ENCODE measurements at regions not wholly inside any gene's neighbourhood (a gene's known extent, or its start where the extent isn't known, plus 50 kb on each side); places are given as distances from the start of the nearest gene placed in this dataset.
A peak's percentile ranks its signal among the peaks of the same experiment; 100 is the strongest.
"Not testable (repeated sequence)": the region's sequence is repeated elsewhere in the genome, so short reads cannot be mapped to it uniquely, and the experiment has no call there.

GRCh38 chr9:90515510-90515909 lies 127.1 kb downstream of the DIRAS2 start:
- ATAC-seq (no peak), DNase-seq (no peak)
- H3K9me3 ChIP-seq, result no peaks in the 10 kb centered on the region
- intact Hi-C loops (cut with DNase I), result no loop called here
- no peak overlapping the region for H3K27ac ChIP-seq
- H3K36me3 ChIP-seq, result no peaks in the 10 kb centered on the region
- H3K4me1 ChIP-seq, result no peaks in the 10 kb centered on the region
- H3K4me3 ChIP-seq, result no peak overlapping the region
- no peak for TF ChIP-seq CTCF (IDR thresholded peaks at IDR 0.05)
- H3K27me3 ChIP-seq (ENCODE audit: low read depth), result no peaks in the 10 kb centered on the region

GRCh38 chr9:90517103-90517502 lies 125.5 kb downstream of the DIRAS2 start:
- no peak overlapping the region for H3K27ac ChIP-seq
- no peak for TF ChIP-seq CTCF (IDR thresholded peaks at IDR 0.05)
- DNase-seq, result no peak
- no peaks in the 10 kb centered on the region for H3K9me3 ChIP-seq
- H3K4me1 ChIP-seq, result no peaks in the 10 kb centered on the region
- intact Hi-C loops (cut with DNase I), result no loop called here
- no peak overlapping the region for H3K4me3 ChIP-seq
- H3K36me3 ChIP-seq, result no peaks in the 10 kb centered on the region
- H3K27me3 ChIP-seq (ENCODE audit: low read depth), result no peaks in the 10 kb centered on the region
- no peak for ATAC-seq

GRCh38 chr9:90521811-90522570 lies 120.6 kb downstream of the DIRAS2 start:
- no peak for ATAC-seq

GRCh38 chr9:90523958-90524357 lies 118.7 kb downstream of the DIRAS2 start:
- TF ChIP-seq CTCF (IDR thresholded peaks at IDR 0.05), result no peak
- intact Hi-C loops (cut with DNase I), result no loop called here

More at GRCh38 chr9:90521811-90522570, 120.6 kb downstream of the DIRAS2 start:
- intact Hi-C loops (cut with DNase I), result no loop called here
- Histone ChIP-seq H3K27ac (no peak overlapping the region), H3K4me1 (no peaks in the 10 kb centered on the region), H3K27me3 (ENCODE audit: low read depth) (no peaks in the 10 kb centered on the region), H3K36me3 (no peaks in the 10 kb centered on the region), H3K9me3 (no peaks in the 10 kb centered on the region), H3K4me3 (no peak overlapping the region)
- TF ChIP-seq CTCF (IDR thresholded peaks at IDR 0.05), result no peak
- no peak for DNase-seq

GRCh38 chr9:90526386-90526785 lies 116.2 kb downstream of the DIRAS2 start:
- no peak overlapping the region for H3K27ac ChIP-seq
- intact Hi-C loops (cut with DNase I), result no loop called here
- no peak for TF ChIP-seq CTCF (IDR thresholded peaks at IDR 0.05)

More at GRCh38 chr9:90523958-90524357, 118.7 kb downstream of the DIRAS2 start:
- no peak overlapping the region for H3K27ac ChIP-seq
- ATAC-seq (no peak), DNase-seq (no peak)
- H3K4me3 ChIP-seq, result no peak overlapping the region
- no peaks in the 10 kb centered on the region for H3K9me3 ChIP-seq
- no peaks in the 10 kb centered on the region for H3K36me3 ChIP-seq
- no peaks in the 10 kb centered on the region for H3K27me3 ChIP-seq (ENCODE audit: low read depth)
- no peaks in the 10 kb centered on the region for H3K4me1 ChIP-seq

GRCh38 chr9:90536094-90536493 lies 106.5 kb downstream of the DIRAS2 start:
- H3K36me3 ChIP-seq; intact Hi-C loops (cut with DNase I); H3K27me3 ChIP-seq (ENCODE audit: low read depth); H3K4me1 ChIP-seq; ATAC-seq; H3K4me3 ChIP-seq; DNase-seq; H3K9me3 ChIP-seq; H3K27ac ChIP-seq: not testable (repeated sequence)

More at GRCh38 chr9:90526386-90526785, 116.2 kb downstream of the DIRAS2 start:
- H3K4me3 ChIP-seq, result no peak overlapping the region
- DNase-seq (no peak), ATAC-seq (peak; percentile 48 to 55)
- H3K36me3 ChIP-seq, result no peaks in the 10 kb centered on the region
- H3K9me3 ChIP-seq, result no peaks in the 10 kb centered on the region
- H3K4me1 ChIP-seq, result no peaks in the 10 kb centered on the region
- H3K27me3 ChIP-seq (ENCODE audit: low read depth), result no peaks in the 10 kb centered on the region

All from lower lobe of right lung (tissue), 2 donors.